ENCODE measurements at regions not wholly inside any gene's neighbourhood (a gene's known extent, or its start where the extent isn't known, plus 50 kb on each side); places are given as distances from the start of the nearest gene placed in this dataset.

DNA sequence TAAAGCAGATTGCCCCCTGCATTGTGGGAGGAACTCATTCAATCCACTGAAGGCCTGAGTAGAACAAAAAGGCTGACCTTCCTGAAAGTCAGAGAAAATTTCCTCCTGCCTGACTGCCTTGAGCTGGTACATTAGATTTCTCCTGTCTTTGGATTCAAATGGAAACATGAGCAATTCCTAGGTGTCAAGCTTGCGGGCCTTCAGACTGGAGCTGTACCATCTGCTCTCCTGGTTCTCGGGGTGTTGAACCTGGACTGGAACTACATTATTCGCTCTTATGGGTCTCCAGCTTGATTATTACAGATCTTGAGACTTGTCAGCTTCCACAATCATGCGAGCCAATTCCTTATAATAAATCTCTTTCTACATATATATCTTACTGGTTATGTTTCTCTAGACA is 173.6 kb upstream of the STEAP4 start:
- Histone ChIP-seq H3K36me3 (ENCODE audit: control insufficient read depth in 2 of 2, extremely low read depth in 1 of 2, insufficient read depth in 2 of 2, low read length in 2 of 2) (no peaks in the 10 kb centered on the region), H3K9me1 (replicated peaks; ENCODE audit: control insufficient read depth, extremely low read depth, insufficient read depth, low read length) (no peaks in the 10 kb centered on the region), H4K20me1 (replicated peaks; ENCODE audit: control insufficient read depth, extremely low read depth, insufficient read depth, low read length) (no peaks in the 10 kb centered on the region), H3K27ac (ENCODE audit: insufficient read depth, low read depth, low read length) (no peak overlapping the region), H2AFZ (ENCODE audit: low read depth, low read length) (no peak overlapping the region), H3K9ac (replicated peaks; ENCODE audit: extremely low read depth, insufficient read depth, low read length) (no peak overlapping the region), H3K27me3 (ENCODE audit: control insufficient read depth in 2 of 2, insufficient read depth in 2 of 2, low read length in 2 of 2) (no peaks in the 10 kb centered on the region), H3K4me2 (ENCODE audit: insufficient read depth, low read length) (no peak overlapping the region), H3K9me3 (replicated peaks; ENCODE audit: control insufficient read depth, insufficient read depth, low read length) (no peaks in the 10 kb centered on the region), H3K79me2 (ENCODE audit: control insufficient read depth, insufficient read depth, low read length) (no peaks in the 10 kb centered on the region), H3K4me3 (replicated peaks in 1 of 3; ENCODE audit: insufficient read depth in 1 of 3, low read depth in 1 of 3, low read length in 3 of 3) (no peak overlapping the region), H3K4me1 (ENCODE audit: control insufficient read depth, extremely low read depth, insufficient read depth, low read length) (no peaks in the 10 kb centered on the region)
- FAIRE-seq: no peak
- ChIA-PET CTCF (interaction anchor here (1.1 to 1.3 kb wide), 2 partner anchors 14 to 20 kb away, joined by 3 read pairs; no protein-coding TSS in a partner anchor), POLR2A (no interaction called here)
- DNase-seq (ENCODE audit: low read depth, low spot score): no peak
- dilution Hi-C loops (cut with MboI; ENCODE audit: extremely low pct_ligation_motif_present, low sequenced_read_pairs) (no loop called here), intact Hi-C loops (cut with micrococcal nuclease) (no loop called here)
- TF ChIP-seq CTCF (IDR thresholded peaks at IDR 0.05; ENCODE audit: extremely low read depth in 1 of 2, insufficient read depth in 1 of 2, low read depth in 1 of 2, low read length in 2 of 2): no peak
- no peak for TF ChIP-seq MYC (IDR thresholded peaks at IDR 0.05; ENCODE audit: low read depth, low read length)
- TF ChIP-seq POLR2A (IDR thresholded peaks at IDR 0.05; ENCODE audit: low read depth, low read length): no peak
- TF ChIP-seq, protein P1, sequence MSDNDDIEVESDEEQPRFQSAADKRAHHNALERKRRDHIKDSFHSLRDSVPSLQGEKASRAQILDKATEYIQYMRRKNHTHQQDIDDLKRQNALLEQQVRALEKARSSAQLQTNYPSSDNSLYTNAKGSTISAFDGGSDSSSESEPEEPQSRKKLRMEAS (IDR thresholded peaks at IDR 0.05; ENCODE audit: insufficient read depth, insufficient read length): no peak
- no peak for TF ChIP-seq EZH2 (IDR thresholded peaks at IDR 0.05; ENCODE audit: borderline replicate concordance, low read depth, low read length, severe bottlenecking)
- TF ChIP-seq JUN (IDR thresholded peaks at IDR 0.05; ENCODE audit: borderline replicate concordance, insufficient read depth, insufficient read length, low read depth): no peak
- TF ChIP-seq FOS (IDR thresholded peaks at IDR 0.05; ENCODE audit: borderline replicate concordance, insufficient read depth, low read length): no peak
- no peak for TF ChIP-seq GATA2 (IDR thresholded peaks at IDR 0.05; ENCODE audit: insufficient read depth, insufficient read length, low read depth, low read length)
- no peak for TF ChIP-seq POLR2AphosphoS5 (IDR thresholded peaks at IDR 0.05; ENCODE audit: insufficient read depth, low read depth, low read length)
- no TSS peak for BruUV-seq (replicated peaks)
